ENCODE measurements at regions not wholly inside any gene's neighbourhood (a gene's known extent, or its start where the extent isn't known, plus 50 kb on each side); places are given as distances from the start of the nearest gene placed in this dataset.

DNA sequence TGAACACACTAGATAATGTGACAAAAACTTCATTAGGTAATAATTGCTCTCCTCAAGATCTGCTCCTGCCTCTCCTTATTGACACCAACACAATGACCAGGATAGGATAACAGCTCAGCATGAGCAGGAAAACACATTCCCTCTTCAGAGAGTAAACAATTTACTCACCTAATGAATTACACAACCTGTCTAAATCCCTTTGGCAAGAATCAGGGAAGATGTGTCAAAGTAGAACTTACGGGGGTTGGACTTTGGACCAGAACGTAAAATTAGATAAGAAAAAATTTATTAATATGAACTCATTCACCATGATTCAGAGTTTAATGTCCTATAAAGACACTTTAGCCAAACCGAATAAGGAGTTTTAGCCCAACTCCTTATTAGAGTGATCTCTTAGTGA, 512.2 kb downstream of the SATB2 start:
- TF ChIP-seq, protein P1, sequence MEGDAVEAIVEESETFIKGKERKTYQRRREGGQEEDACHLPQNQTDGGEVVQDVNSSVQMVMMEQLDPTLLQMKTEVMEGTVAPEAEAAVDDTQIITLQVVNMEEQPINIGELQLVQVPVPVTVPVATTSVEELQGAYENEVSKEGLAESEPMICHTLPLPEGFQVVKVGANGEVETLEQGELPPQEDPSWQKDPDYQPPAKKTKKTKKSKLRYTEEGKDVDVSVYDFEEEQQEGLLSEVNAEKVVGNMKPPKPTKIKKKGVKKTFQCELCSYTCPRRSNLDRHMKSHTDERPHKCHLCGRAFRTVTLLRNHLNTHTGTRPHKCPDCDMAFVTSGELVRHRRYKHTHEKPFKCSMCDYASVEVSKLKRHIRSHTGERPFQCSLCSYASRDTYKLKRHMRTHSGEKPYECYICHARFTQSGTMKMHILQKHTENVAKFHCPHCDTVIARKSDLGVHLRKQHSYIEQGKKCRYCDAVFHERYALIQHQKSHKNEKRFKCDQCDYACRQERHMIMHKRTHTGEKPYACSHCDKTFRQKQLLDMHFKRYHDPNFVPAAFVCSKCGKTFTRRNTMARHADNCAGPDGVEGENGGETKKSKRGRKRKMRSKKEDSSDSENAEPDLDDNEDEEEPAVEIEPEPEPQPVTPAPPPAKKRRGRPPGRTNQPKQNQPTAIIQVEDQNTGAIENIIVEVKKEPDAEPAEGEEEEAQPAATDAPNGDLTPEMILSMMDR (conservative IDR thresholded peaks at IDR 0.05; ENCODE audit: low read depth, low read length) = no peak

DNA sequence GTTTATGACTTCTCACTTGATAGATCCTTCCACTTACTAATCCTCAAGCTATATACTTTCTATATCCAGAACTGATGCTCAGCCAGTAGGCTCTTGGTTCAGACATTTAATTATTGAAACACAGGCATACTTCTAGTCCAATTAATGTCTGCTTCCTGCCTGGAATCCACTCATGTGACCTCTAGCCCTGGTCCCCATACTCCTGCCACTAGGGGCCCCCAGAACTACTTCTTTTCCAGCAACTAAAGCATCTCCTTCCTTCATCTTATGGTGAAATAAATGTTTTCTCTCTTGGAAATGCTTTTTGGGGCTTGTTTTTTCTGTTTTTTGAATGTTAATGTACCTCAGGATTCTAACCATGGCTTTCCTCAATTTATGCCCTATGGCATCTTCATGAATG, 527.6 kb downstream of the SATB2 start:
- TF ChIP-seq, protein P1 (conservative IDR thresholded peaks at IDR 0.05; ENCODE audit: low read depth, low read length) = no peak
- no peak overlapping the region for H3K4me3 ChIP-seq (ENCODE audit: low read depth, low read length)
- no peak for DNase-seq (ENCODE audit: low read depth)

More for the DNA sequence above, 512.2 kb downstream of the SATB2 start:
- H3K4me3 ChIP-seq (ENCODE audit: low read depth, low read length) = no peak overlapping the region
- DNase-seq (ENCODE audit: low read depth) = no peak

DNA sequence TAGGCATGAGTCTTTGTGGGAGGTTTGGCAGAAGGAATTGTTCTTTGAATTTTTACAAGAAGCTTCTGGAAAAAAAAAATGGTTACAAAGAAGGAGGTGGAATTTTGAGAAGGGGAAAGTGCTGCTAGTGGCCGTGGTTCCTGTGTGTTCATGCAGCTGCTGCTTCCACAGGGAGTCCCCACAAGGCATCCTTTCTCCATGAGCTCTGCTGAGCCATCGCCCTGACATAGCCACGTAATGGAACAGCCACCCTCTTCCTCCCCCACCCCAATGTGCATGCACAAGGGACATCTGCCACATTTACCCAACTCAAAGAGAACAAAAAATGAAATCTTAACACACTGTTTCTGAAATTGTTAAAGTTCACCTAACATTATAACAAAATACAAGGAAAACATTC, 529.7 kb downstream of the SATB2 start:
- TF ChIP-seq, protein P1 (conservative IDR thresholded peaks at IDR 0.05; ENCODE audit: low read depth, low read length) = no peak
- DNase-seq (ENCODE audit: low read depth) = no peak
- no peak overlapping the region for H3K4me3 ChIP-seq (ENCODE audit: low read depth, low read length)

DNA sequence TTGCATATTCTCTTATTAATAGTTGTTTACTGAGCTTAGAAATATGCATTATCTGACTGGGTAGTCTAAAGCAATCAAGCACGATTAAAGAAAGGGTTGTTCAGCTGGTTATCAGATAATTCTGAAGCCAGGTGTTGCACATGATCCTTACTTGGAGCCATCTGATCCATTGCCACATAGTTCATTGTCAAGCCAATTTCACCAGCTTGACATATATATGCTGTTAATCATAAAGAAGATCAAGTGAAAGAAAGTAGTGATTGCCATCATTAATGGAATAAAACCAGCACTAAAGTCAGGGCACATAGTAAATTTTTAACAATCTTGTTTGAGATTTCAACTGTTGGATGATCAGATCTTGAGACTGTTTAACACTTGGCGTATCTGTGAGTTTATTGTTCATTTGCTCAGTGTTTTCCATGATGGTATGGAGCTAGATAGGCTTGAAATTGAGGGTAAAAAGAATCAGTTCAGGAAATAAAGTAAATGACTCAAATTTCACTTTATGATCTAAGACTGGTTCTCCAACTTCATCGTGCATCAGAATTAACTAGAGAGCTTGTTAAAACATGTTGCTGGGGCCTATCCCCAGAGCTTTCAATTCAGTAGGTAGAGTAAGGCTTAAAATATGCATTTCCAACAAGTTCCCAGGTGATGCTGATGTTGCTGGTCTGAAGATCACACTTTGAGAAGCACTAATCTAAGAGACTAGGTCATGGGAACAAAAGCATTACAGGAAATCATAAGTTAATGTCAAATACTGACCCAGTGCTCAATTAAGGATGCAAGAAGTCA, 539.6 kb downstream of the SATB2 start:
- TF ChIP-seq, protein P1 (conservative IDR thresholded peaks at IDR 0.05; ENCODE audit: low read depth, low read length) = no peak
- DNase-seq (ENCODE audit: low read depth) = no peak
- H3K4me3 ChIP-seq (ENCODE audit: low read depth, low read length) = no peak overlapping the region

DNA sequence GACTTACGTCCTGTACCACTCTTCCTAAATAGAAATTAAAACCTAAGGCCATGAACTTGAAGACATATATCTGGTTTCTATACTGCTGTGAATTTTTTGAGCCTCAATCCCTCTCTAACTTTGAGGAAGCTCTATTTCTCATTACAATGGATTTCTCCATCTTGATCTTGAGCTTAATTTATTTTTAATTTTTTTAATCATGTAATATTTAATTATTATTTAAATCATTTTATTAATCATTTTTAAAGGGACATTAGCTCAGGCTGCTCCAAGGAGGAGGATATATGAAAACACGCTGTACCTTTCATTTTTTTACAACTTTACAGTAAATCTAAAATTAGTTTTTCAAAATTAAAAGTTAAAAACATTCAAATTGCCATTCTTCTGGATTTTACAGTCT, 540.5 kb downstream of the SATB2 start:
- no peak overlapping the region for H3K4me3 ChIP-seq (ENCODE audit: low read depth, low read length)
- TF ChIP-seq, protein P1 (conservative IDR thresholded peaks at IDR 0.05; ENCODE audit: low read depth, low read length) = no peak
- DNase-seq (ENCODE audit: low read depth) = no peak

DNA sequence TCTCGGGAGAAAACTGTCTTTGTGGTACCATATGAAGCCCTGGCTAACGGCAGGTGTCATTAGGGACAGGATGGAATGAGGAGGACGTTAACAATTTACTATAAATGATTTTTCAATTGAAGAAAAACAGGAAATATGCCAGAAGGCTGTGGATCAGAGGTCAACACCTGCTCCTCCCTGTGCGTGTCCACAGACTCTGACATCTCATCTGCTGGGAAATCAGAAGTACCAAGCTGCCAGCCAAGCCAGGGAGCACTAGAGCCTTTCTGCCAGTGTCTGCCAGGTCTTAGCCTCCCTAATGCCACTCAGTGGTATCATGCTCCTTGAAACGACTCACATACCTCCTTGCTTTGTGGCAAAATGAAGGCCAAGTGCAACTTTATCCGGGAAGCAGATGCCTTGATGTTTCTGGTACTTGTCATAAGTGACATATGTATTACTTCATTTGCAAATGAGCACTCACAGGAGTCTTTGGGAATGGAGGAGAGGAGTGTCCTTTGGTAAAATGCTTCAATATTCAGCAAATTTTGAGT, 541.1 kb downstream of the SATB2 start:
- H3K4me3 ChIP-seq (ENCODE audit: low read depth, low read length) = no peak overlapping the region
- TF ChIP-seq, protein P1 (conservative IDR thresholded peaks at IDR 0.05; ENCODE audit: low read depth, low read length) = no peak
- no peak for DNase-seq (ENCODE audit: low read depth)

Measured in choroid plexus epithelial cell (primary cell).